ENCODE measurements at regions not wholly inside any gene's neighbourhood (a gene's known extent, or its start where the extent isn't known, plus 50 kb on each side); places are given as distances from the start of the nearest gene placed in this dataset.

DNA sequence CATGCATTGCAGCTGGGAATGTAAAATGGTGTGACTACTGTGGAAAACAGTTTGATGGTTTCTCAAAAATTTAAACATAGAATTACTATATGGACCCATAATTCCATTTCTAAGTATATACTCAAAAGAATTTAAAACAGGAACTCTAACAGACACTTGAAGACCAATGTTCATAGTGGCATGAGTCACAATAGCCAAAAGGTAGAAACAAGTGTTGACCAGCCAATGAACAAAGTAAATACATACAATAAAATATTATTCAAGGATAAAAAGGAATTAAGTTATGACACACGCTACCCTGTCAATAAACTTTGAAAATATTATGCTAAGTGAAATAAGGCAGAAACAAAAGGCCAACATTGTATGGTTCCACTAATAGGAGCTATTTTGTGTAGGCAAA is 357.4 kb upstream of the IL12A start:
- TF ChIP-seq, protein P1, sequence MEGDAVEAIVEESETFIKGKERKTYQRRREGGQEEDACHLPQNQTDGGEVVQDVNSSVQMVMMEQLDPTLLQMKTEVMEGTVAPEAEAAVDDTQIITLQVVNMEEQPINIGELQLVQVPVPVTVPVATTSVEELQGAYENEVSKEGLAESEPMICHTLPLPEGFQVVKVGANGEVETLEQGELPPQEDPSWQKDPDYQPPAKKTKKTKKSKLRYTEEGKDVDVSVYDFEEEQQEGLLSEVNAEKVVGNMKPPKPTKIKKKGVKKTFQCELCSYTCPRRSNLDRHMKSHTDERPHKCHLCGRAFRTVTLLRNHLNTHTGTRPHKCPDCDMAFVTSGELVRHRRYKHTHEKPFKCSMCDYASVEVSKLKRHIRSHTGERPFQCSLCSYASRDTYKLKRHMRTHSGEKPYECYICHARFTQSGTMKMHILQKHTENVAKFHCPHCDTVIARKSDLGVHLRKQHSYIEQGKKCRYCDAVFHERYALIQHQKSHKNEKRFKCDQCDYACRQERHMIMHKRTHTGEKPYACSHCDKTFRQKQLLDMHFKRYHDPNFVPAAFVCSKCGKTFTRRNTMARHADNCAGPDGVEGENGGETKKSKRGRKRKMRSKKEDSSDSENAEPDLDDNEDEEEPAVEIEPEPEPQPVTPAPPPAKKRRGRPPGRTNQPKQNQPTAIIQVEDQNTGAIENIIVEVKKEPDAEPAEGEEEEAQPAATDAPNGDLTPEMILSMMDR (IDR thresholded peaks at IDR 0.05 in 8 of 11, conservative IDR thresholded peaks at IDR 0.05 in 3 of 11), result no peak
- TF ChIP-seq POLR2AphosphoS5 (IDR thresholded peaks at IDR 0.05), result no peak

All from spleen (tissue), 7 donors.